Chondrocyte (in vitro differentiated cells): ENCODE measurements at regions not wholly inside any gene's neighbourhood (a gene's known extent, or its start where the extent isn't known, plus 50 kb on each side); places are given as distances from the start of the nearest gene placed in this dataset.

Experiments used
- DNase-seq: peaks from one replicate; pipeline ENCODE4 v3.0.0; 2021; ENCODE audit warnings: mixed read lengths, low spot score
- H3K27ac Mint-ChIP-seq: one replicate; pipeline ENCODE4 v1.8.0; 2021; ENCODE audit warnings: mild to moderate bottlenecking, moderate library complexity, mixed read lengths; ENCODE audit not compliant: unreplicated experiment
- H3K27me3 Mint-ChIP-seq: 2 replicates; pipeline ENCODE4 v1.8.0; 2021; ENCODE audit warnings: low read depth, mixed read lengths
- H3K36me3 Mint-ChIP-seq: 2 replicates; pipeline ENCODE4 v1.8.0; 2021; ENCODE audit warnings: low read depth, mixed read lengths
- H3K4me1 Mint-ChIP-seq: 2 replicates; pipeline ENCODE4 v1.8.0; 2021; ENCODE audit warnings: low read depth, mild to moderate bottlenecking, mixed read lengths
- H3K4me3 Mint-ChIP-seq: one replicate; pipeline ENCODE4 v1.8.0; 2021; ENCODE audit warnings: mild to moderate bottlenecking, moderate library complexity, mixed read lengths; ENCODE audit not compliant: unreplicated experiment
- H3K9me3 Mint-ChIP-seq: 2 replicates; pipeline ENCODE4 v1.8.0; 2021; ENCODE audit warnings: low read depth, mixed read lengths
- CTCF ChIP-seq: fragments of 200-600 bp; sonication (generic); IDR thresholded peaks from 2 replicates; pipeline ENCODE4 v1.5.0; 2021; ENCODE audit warnings: antibody characterized with exemption, mild to moderate bottlenecking, moderate library complexity

GRCh38 chr2:151197184-151198108, 64.2 kb downstream of the RBM43 start:
- TF ChIP-seq CTCF, result no peak
- no peak for DNase-seq
- Mint-ChIP-seq H3K9me3 (no peaks in the 10 kb centered on the region), H3K4me1 (peaks cover 5% of the 10 kb centered on the region), H3K4me3 (no peak overlapping the region), H3K36me3 (no peaks in the 10 kb centered on the region), H3K27ac (no peak overlapping the region), H3K27me3 (no peaks in the 10 kb centered on the region)

GRCh38 chr2:151193576-151193975, 68.1 kb downstream of the RBM43 start:
- Mint-ChIP-seq H3K4me1 (peaks cover 9% of the 10 kb centered on the region), H3K27me3 (no peaks in the 10 kb centered on the region), H3K9me3 (no peaks in the 10 kb centered on the region), H3K4me3 (no peak overlapping the region), H3K36me3 (no peaks in the 10 kb centered on the region), H3K27ac (no peak overlapping the region)
- no peak for TF ChIP-seq CTCF
- DNase-seq, result no peak

GRCh38 chr2:151192681-151193080, 69.0 kb downstream of the RBM43 start:
- Mint-ChIP-seq H3K4me3 (no peak overlapping the region), H3K9me3 (no peaks in the 10 kb centered on the region), H3K27ac (no peak overlapping the region), H3K36me3 (no peaks in the 10 kb centered on the region), H3K27me3 (no peaks in the 10 kb centered on the region), H3K4me1 (peaks cover 9% of the 10 kb centered on the region)
- DNase-seq, result no peak
- TF ChIP-seq CTCF, result no peak

GRCh38 chr2:151191001-151191400, 70.7 kb downstream of the RBM43 start:
- DNase-seq, result no peak
- H3K27me3 Mint-ChIP-seq, result no peaks in the 10 kb centered on the region
- no peaks in the 10 kb centered on the region for H3K9me3 Mint-ChIP-seq
- H3K4me1 Mint-ChIP-seq, result peaks cover 9% of the 10 kb centered on the region
- H3K27ac Mint-ChIP-seq, result no peak overlapping the region
- TF ChIP-seq CTCF, result no peak
- H3K4me3 Mint-ChIP-seq, result no peak overlapping the region
- H3K36me3 Mint-ChIP-seq, result no peaks in the 10 kb centered on the region

- no peak for DNase-seq
- TF ChIP-seq CTCF, result no peak
- no peak overlapping the region for H3K27ac Mint-ChIP-seq
Measured at GRCh38 chr2:151189125-151189524, 72.5 kb downstream of the RBM43 start.

More at GRCh38 chr2:151189125-151189524, 72.5 kb downstream of the RBM43 start:
- H3K36me3 Mint-ChIP-seq, result no peaks in the 10 kb centered on the region
- peaks cover 9% of the 10 kb centered on the region for H3K4me1 Mint-ChIP-seq
- no peaks in the 10 kb centered on the region for H3K9me3 Mint-ChIP-seq
- no peak overlapping the region for H3K4me3 Mint-ChIP-seq
- H3K27me3 Mint-ChIP-seq, result no peaks in the 10 kb centered on the region
